ENCODE measurements at regions not wholly inside any gene's neighbourhood (a gene's known extent, or its start where the extent isn't known, plus 50 kb on each side); places are given as distances from the start of the nearest gene placed in this dataset.

- in situ Hi-C loops (cut with MboI) = no loop called here
- 1 to 10% methylated on average over 3 of the region's 3 CpGs for WGBS, 2 experiments (ENCODE audit: low coverage in 1 of 2, low lambda C conversion rate in 2 of 2, missing lambda C conversion rate in 2 of 2)
- no peaks in the 10 kb centered on the region for H3K36me3 ChIP-seq (ENCODE audit: low read depth)
Observed at GRCh38 chr7:106992511-106992910, 52.0 kb upstream of the PRKAR2B start.

More at GRCh38 chr7:106992511-106992910, 52.0 kb upstream of the PRKAR2B start:
- Histone ChIP-seq H3K27me3 (replicated peaks; ENCODE audit: insufficient read depth) (no peaks in the 10 kb centered on the region), H3K9me3 (ENCODE audit: low read depth) (no peaks in the 10 kb centered on the region), H4K20me1 (ENCODE audit: insufficient read depth) (no peaks in the 10 kb centered on the region), H3K27ac (no peak overlapping the region), H3K79me2 (ENCODE audit: insufficient read depth) (no peaks in the 10 kb centered on the region), H3K9me2 (ENCODE audit: insufficient read depth) (no peaks in the 10 kb centered on the region), H3K4me1 (ENCODE audit: insufficient read depth) (no peaks in the 10 kb centered on the region), H3K4me3 (no peak overlapping the region), H2AFZ (no peak overlapping the region), H3F3A (ENCODE audit: insufficient read depth) (no peaks in the 10 kb centered on the region), H3K4me2 (ENCODE audit: unreplicated experiment) (no peak overlapping the region), H3K9ac (no peak overlapping the region)
- DNase-seq = no peak
- TF ChIP-seq EZH2 (IDR thresholded peaks at IDR 0.05; ENCODE audit: insufficient read depth, poor library complexity, severe bottlenecking) = no peak
- TF ChIP-seq EZH2phosphoT487 (IDR thresholded peaks at IDR 0.05; ENCODE audit: insufficient read depth, low read depth) = no peak
